H1 (cell line): ENCODE measurements at regions not wholly inside any gene's neighbourhood (a gene's known extent, or its start where the extent isn't known, plus 50 kb on each side); places are given as distances from the start of the nearest gene placed in this dataset.

Source experiments
- CTCF ChIA-PET: fragments of 300-600 bp; sonication (Branson Sonifier 250); formaldehyde crosslinking; loops from one replicate; lab custom pipeline; 2021; ENCODE audit not compliant: partially characterized antibody; lab: Charles Lee
- POLR2A ChIA-PET: fragments of 300-600 bp; sonication (Branson Sonifier 250); formaldehyde crosslinking; loops from one replicate; lab custom pipeline; 2021; ENCODE audit warnings: inconsistent platforms; ENCODE audit not compliant: partially characterized antibody; lab: Charles Lee
- DNase-seq, 2 experiments: peaks; one replicate each; pipeline versions ENCODE4 v3.0.0 to v3.0.0-alpha.2; 2010 to 2022; ENCODE audit warnings: low spot score in 2 of 2, low read depth in 1 of 2, mixed read lengths in 1 of 2
- FAIRE-seq: peaks from 2 replicates; lab custom pipeline; 2011; peaks lifted over from hg19 to GRCh38; lab: Jason Lieb, UNC
- H2AFZ ChIP-seq: 2 replicates; pipeline ENCODE4 v1.8.1; 2012; ENCODE audit warnings: low read length, inconsistent platforms
- H2AK5ac ChIP-seq: 2 replicates; pipeline ENCODE4 v1.6.1; 2013; ENCODE audit warnings: low read depth, low read length
- H2BK120ac ChIP-seq: replicated peaks from 2 replicates; pipeline ENCODE3; 2013; ENCODE audit warnings: low read depth, low read length, inconsistent platforms
- H2BK12ac ChIP-seq: 2 replicates; pipeline ENCODE4 v1.6.1; 2013; ENCODE audit warnings: low read depth, low read length
- H2BK15ac ChIP-seq: 2 replicates; pipeline ENCODE4 v1.6.1; 2013; ENCODE audit warnings: low read length
- H2BK20ac ChIP-seq: 2 replicates; pipeline ENCODE4 v1.6.1; 2013; ENCODE audit warnings: low read length
- H2BK5ac ChIP-seq: 2 replicates; pipeline ENCODE4 v1.6.1; 2013; ENCODE audit warnings: low read depth, low read length
- H3K14ac ChIP-seq: 2 replicates; pipeline ENCODE4 v1.6.1; 2013; ENCODE audit warnings: inconsistent platforms; ENCODE audit not compliant: insufficient read length
- H3K18ac ChIP-seq: 2 replicates; pipeline ENCODE4 v1.6.1; 2013; ENCODE audit warnings: low read length; ENCODE audit errors: extremely low read depth
- H3K23ac ChIP-seq: 2 replicates; pipeline ENCODE4 v1.6.1; 2013; ENCODE audit warnings: inconsistent platforms; ENCODE audit not compliant: insufficient read length
- H3K23me2 ChIP-seq: 2 replicates; pipeline ENCODE4 v1.6.1; 2013; ENCODE audit warnings: low read depth, low read length
- H3K27ac ChIP-seq: 2 replicates; pipeline ENCODE4 v1.6.1; 2011; ENCODE audit warnings: low read depth, low read length, inconsistent platforms
- H3K27me3 ChIP-seq, 4 experiments: replicated peaks in 1 of 4; 1 replicate in 1 of 4; 2 replicates in 3 of 4; pipeline versions ENCODE4 v1.6.1 to v1.8.1; 2011 to 2013; ENCODE audit warnings: low read length in 3 of 4, mild to moderate bottlenecking in 3 of 4, inconsistent platforms in 2 of 4, mixed read lengths in 2 of 4, moderate library complexity in 1 of 4; ENCODE audit not compliant: control insufficient read depth in 3 of 4, insufficient read depth in 3 of 4; ENCODE audit errors: extremely low read depth in 1 of 4
- H3K36me3 ChIP-seq, 4 experiments: 2 replicates each; pipeline versions ENCODE4 v1.6.1 to v1.8.1; 2011 to 2013; ENCODE audit warnings: mild to moderate bottlenecking in 4 of 4, low read length in 3 of 4, moderate library complexity in 2 of 4, control low read depth in 1 of 4, inconsistent platforms in 1 of 4; ENCODE audit not compliant: insufficient read depth in 4 of 4, control insufficient read depth in 2 of 4
- H3K4ac ChIP-seq: replicated peaks from 2 replicates; pipeline ENCODE3; 2013; ENCODE audit warnings: low read length, low read depth, mixed read lengths, inconsistent platforms; ENCODE audit not compliant: insufficient read length
- H3K4me1 ChIP-seq, 4 experiments: replicated peaks in 1 of 4; 1 replicate in 1 of 4; 2 replicates in 3 of 4; pipeline versions ENCODE4 v1.6.1 to v1.8.1; 2011 to 2013; ENCODE audit warnings: low read length in 3 of 4, inconsistent platforms in 2 of 4, mixed read lengths in 1 of 4; ENCODE audit not compliant: insufficient read depth in 4 of 4, control insufficient read depth in 3 of 4
- H3K4me2 ChIP-seq, 2 experiments: 2 replicates each; pipeline versions ENCODE4 v1.6.1 to v1.8.1; 2011 to 2013; ENCODE audit warnings: low read depth in 2 of 2, low read length in 2 of 2, control low read depth in 1 of 2, inconsistent platforms in 1 of 2, mild to moderate bottlenecking in 1 of 2; ENCODE audit not compliant: insufficient read depth in 1 of 2
- H3K4me3 ChIP-seq, 4 experiments: fragments of 200-600, 300-600 bp in 1 of 4; sonication (generic), shearing (Covaris generic), sonication (Bioruptor Twin) in 1 of 4; 2 replicates each; pipeline versions ENCODE4 v1.5.1 to v1.8.1; 2011 to 2016; ENCODE audit warnings: low read length in 4 of 4, low read depth in 3 of 4, control low read depth in 2 of 4, inconsistent platforms in 2 of 4, mild to moderate bottlenecking in 2 of 4, mixed read lengths in 1 of 4, moderate library complexity in 1 of 4; ENCODE audit not compliant: insufficient read depth in 2 of 4; ENCODE audit errors: extremely low read depth in 1 of 4
- H3K56ac ChIP-seq: replicated peaks from 2 replicates; pipeline ENCODE3; 2013; ENCODE audit warnings: low read depth, mild to moderate bottlenecking, mixed read lengths, low read length, inconsistent platforms; ENCODE audit not compliant: insufficient read length
- H3K79me1 ChIP-seq: 2 replicates; pipeline ENCODE4 v1.6.1; 2013; ENCODE audit warnings: low read depth, low read length, control low read depth
- H3K79me2 ChIP-seq, 2 experiments: 2 replicates each; pipeline versions ENCODE4 v1.6.1 to v1.8.1; 2012 to 2013; ENCODE audit warnings: low read length in 2 of 2, mild to moderate bottlenecking in 2 of 2, inconsistent platforms in 1 of 2; ENCODE audit not compliant: insufficient read depth in 2 of 2, control insufficient read depth in 1 of 2
- H3K9ac ChIP-seq, 4 experiments: replicated peaks in 1 of 4; 1 replicate in 1 of 4; 2 replicates in 3 of 4; pipeline versions ENCODE4 v1.6.1 to v1.8.1; 2011 to 2013; ENCODE audit warnings: low read depth in 3 of 4, low read length in 3 of 4, control low read depth in 2 of 4, mild to moderate bottlenecking in 2 of 4, moderate library complexity in 2 of 4, inconsistent platforms in 1 of 4; ENCODE audit errors: extremely low read depth in 1 of 4
- H3K9me3 ChIP-seq, 2 experiments: 2 replicates each; pipeline versions ENCODE4 v1.6.1 to v1.8.1; 2012 to 2013; ENCODE audit warnings: mild to moderate bottlenecking in 2 of 2, moderate library complexity in 2 of 2, control low read depth in 1 of 2, inconsistent platforms in 1 of 2, low read depth in 1 of 2, low read length in 1 of 2, mixed read lengths in 1 of 2; ENCODE audit not compliant: insufficient read depth in 2 of 2
- H4K20me1 ChIP-seq, 2 experiments: replicated peaks in 1 of 2; 2 replicates each; pipeline versions ENCODE3 to v1.8.1; 2011 to 2013; ENCODE audit warnings: inconsistent platforms in 2 of 2, low read length in 2 of 2, mild to moderate bottlenecking in 1 of 2; ENCODE audit not compliant: insufficient read depth in 2 of 2, control insufficient read depth in 1 of 2
- H4K5ac ChIP-seq: 2 replicates; pipeline ENCODE4 v1.6.1; 2013; ENCODE audit warnings: low read length, low read depth, mixed read lengths, inconsistent platforms; ENCODE audit not compliant: insufficient read length
- H4K8ac ChIP-seq: 2 replicates; pipeline ENCODE4 v1.8.0; 2013; ENCODE audit warnings: mild to moderate bottlenecking, moderate library complexity, low read length, inconsistent platforms; ENCODE audit not compliant: insufficient read depth; ENCODE audit errors: extremely low read depth
- H4K91ac ChIP-seq: replicated peaks from 2 replicates; pipeline ENCODE3; 2013; ENCODE audit warnings: low read length, mixed read lengths, inconsistent platforms; ENCODE audit not compliant: insufficient read length
- CEBPB ChIP-seq: IDR thresholded peaks from 2 replicates; pipeline ENCODE4 v1.6.1; 2012; ENCODE audit warnings: low read depth, low read length
- RAD21 ChIP-seq, 2 experiments: IDR thresholded peaks in 1 of 2; conservative IDR thresholded peaks in 1 of 2; 2 replicates each; pipeline ENCODE4 v1.6.1; 2011; ENCODE audit warnings: low read depth in 2 of 2, low read length in 2 of 2, improper control_type of control experiment in 1 of 2, inconsistent platforms in 1 of 2, mild to moderate bottlenecking in 1 of 2, moderate library complexity in 1 of 2
- RBBP5 ChIP-seq: IDR thresholded peaks from 2 replicates; pipeline ENCODE4 v1.7.1; 2012; ENCODE audit warnings: low read depth, mild to moderate bottlenecking, inconsistent platforms, low read length, moderate library complexity, borderline replicate concordance
- RFX5 ChIP-seq: IDR thresholded peaks from 2 replicates; pipeline ENCODE4 v1.6.1; 2011; ENCODE audit warnings: low read depth, low read length, improper control_type of control experiment, borderline replicate concordance
- SIN3A ChIP-seq, 2 experiments: IDR thresholded peaks in 1 of 2; conservative IDR thresholded peaks in 1 of 2; 2 replicates each; pipeline ENCODE4 v1.6.1; 2011 to 2012; ENCODE audit warnings: low read length in 2 of 2, improper control_type of control experiment in 1 of 2, low read depth in 1 of 2, mild to moderate bottlenecking in 1 of 2
- SIRT6 ChIP-seq: IDR thresholded peaks from one replicate; pipeline ENCODE4 v1.7.1; 2012; ENCODE audit warnings: low read length, inconsistent platforms
- SP1 ChIP-seq: IDR thresholded peaks from 2 replicates; pipeline ENCODE4 v1.6.1; 2011; ENCODE audit warnings: low read depth, low read length
- SRF ChIP-seq: IDR thresholded peaks from 2 replicates; pipeline ENCODE4 v1.6.1; 2011; ENCODE audit warnings: mild to moderate bottlenecking, low read depth, low read length, moderate library complexity
- YY1 ChIP-seq: IDR thresholded peaks from 2 replicates; pipeline ENCODE4 v1.6.1; 2011; ENCODE audit warnings: low read depth, mild to moderate bottlenecking, low read length
- WGBS, 2 experiments: shearing (Covaris generic) in 1 of 2; methylation state at CpG; one replicate each; pipeline versions ENCODE4 v1.1.6 to v1.1.7; 2013 to 2015; ENCODE audit warnings: low lambda C conversion rate in 2 of 2, mixed read lengths in 2 of 2, inconsistent platforms in 1 of 2, low coverage in 1 of 2, missing lambda C conversion rate in 1 of 2; ENCODE audit not compliant: insufficient replicate concordance in 2 of 2, insufficient coverage in 1 of 2, insufficient read length in 1 of 2; ENCODE audit errors: extremely low coverage in 1 of 2, missing lambda C conversion rate in 1 of 2; 5-methylcytosine and 5-hydroxymethylcytosine counted together

DNA sequence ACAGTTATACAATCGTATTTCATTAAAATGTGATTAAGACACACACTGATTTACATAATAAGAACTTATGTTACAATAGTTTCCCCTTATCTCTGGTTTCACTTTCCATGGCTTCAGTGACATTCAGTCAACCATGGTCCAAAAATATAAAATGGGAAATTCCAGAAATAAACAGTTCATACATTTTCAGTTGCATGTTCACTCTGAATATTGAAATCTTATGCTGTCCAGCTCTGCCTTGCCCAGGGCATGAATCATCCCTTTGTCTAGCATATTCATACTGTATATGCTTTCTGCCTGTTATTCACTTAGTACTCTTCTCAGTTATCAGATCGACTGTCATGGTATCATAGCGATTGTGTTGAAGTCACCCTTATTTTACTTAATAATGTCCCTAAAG, 173.8 kb upstream of the DCAF12L2 start:
- Histone ChIP-seq H3K9me3 (no peaks in the 10 kb centered on the region), H3K23me2 (no peaks in the 10 kb centered on the region), H3K27ac (no peak overlapping the region)
- 86% methylated on average over 1 of the region's 3 CpGs; no CpG with 5 or more reads in 1 of the 2 experiments for WGBS, 2 experiments
- no peak for TF ChIP-seq RAD21 (IDR thresholded peaks at IDR 0.05 in 1 of 2, conservative IDR thresholded peaks at IDR 0.05 in 1 of 2; ENCODE audit: low read depth in 2 of 2, low read length in 2 of 2)
- TF ChIP-seq RBBP5 = no peak
- no peak for TF ChIP-seq SP1
- TF ChIP-seq CEBPB = no peak
- TF ChIP-seq RFX5 = no peak
- TF ChIP-seq SIRT6 = no peak
- no peak for TF ChIP-seq SIN3A (conservative IDR thresholded peaks at IDR 0.05 in 1 of 2, IDR thresholded peaks at IDR 0.05 in 1 of 2; ENCODE audit: low read depth in 1 of 2, low read length in 2 of 2)
- TF ChIP-seq SRF = no peak
- TF ChIP-seq YY1 = no peak
- TF ChIP-seq, all 59 proteins: peak for 0
- H3K79me1 ChIP-seq = no peaks in the 10 kb centered on the region
- no peak overlapping the region for H2BK120ac ChIP-seq
- H3K23ac ChIP-seq = no peak overlapping the region
- CTCF ChIA-PET = interaction anchor here (0.6 kb wide), 1 partner anchor 380 kb away, joined by 3 read pairs; no protein-coding TSS in a partner anchor
- H4K20me1 ChIP-seq = no peaks in the 10 kb centered on the region
- H3K9ac ChIP-seq = no peak overlapping the region
- H3K56ac ChIP-seq = no peak overlapping the region
- POLR2A ChIA-PET = no interaction called here
- no peak overlapping the region for H4K5ac ChIP-seq
- H4K91ac ChIP-seq = no peak overlapping the region
- H4K8ac ChIP-seq = no peak overlapping the region
- no peak overlapping the region for H3K4me3 ChIP-seq
- no peaks in the 10 kb centered on the region for H3K4me1 ChIP-seq
- no peaks in the 10 kb centered on the region; a peak in 1 of 4 replicates for H3K79me2 ChIP-seq
- H3K4me2 ChIP-seq = no peak overlapping the region
- H3K27me3 ChIP-seq = no peaks in the 10 kb centered on the region
- H2AFZ ChIP-seq = no peak overlapping the region
- no peak overlapping the region for H2AK5ac ChIP-seq
- H2BK20ac ChIP-seq = no peak overlapping the region
- H3K14ac ChIP-seq = no peak overlapping the region
- H2BK15ac ChIP-seq = no peak overlapping the region
- H3K18ac ChIP-seq = no peak overlapping the region
- no peaks in the 10 kb centered on the region for H3K36me3 ChIP-seq
- no peak for DNase-seq
- H2BK12ac ChIP-seq = no peak overlapping the region
- no peak overlapping the region for H3K4ac ChIP-seq
- no peak for FAIRE-seq
- no peak overlapping the region for H2BK5ac ChIP-seq
